CD8-positive, alpha-beta memory T cell (primary cell): ENCODE measurements at regions not wholly inside any gene's neighbourhood (a gene's known extent, or its start where the extent isn't known, plus 50 kb on each side); places are given as distances from the start of the nearest gene placed in this dataset.

Source experiments
- CTCF ChIA-PET: fragments of 350-600 bp; sonication (Branson Sonifier 250); formaldehyde crosslinking; loops from one replicate; lab custom pipeline; 2021; ENCODE audit warnings: antibody characterized with exemption; lab: Charles Lee
- POLR2A ChIA-PET: fragments of 350-600 bp; sonication (Branson Sonifier 250); formaldehyde crosslinking; loops from one replicate; lab custom pipeline; 2021; ENCODE audit warnings: antibody characterized with exemption; lab: Charles Lee
- DNase-seq, 5 donors: peaks; one replicate each; pipeline versions ENCODE4 v3.0.0 to v3.0.0-alpha.2; 2020 to 2022; ENCODE audit warnings: mixed read lengths in 1 of 5
- H3K27ac ChIP-seq: one replicate; pipeline ENCODE4 v1.7.0; 2013; ENCODE audit warnings: low read depth, mild to moderate bottlenecking, low read length, moderate library complexity
- H3K27me3 ChIP-seq: 2 replicates; pipeline ENCODE4 v1.7.0; 2013; ENCODE audit warnings: low read length, mild to moderate bottlenecking; ENCODE audit not compliant: insufficient read depth, poor library complexity, severe bottlenecking
- H3K36me3 ChIP-seq: 2 replicates; pipeline ENCODE4 v1.7.0; 2013; ENCODE audit warnings: mild to moderate bottlenecking, low read length, moderate library complexity; ENCODE audit not compliant: insufficient read depth
- H3K4me1 ChIP-seq: 2 replicates; pipeline ENCODE4 v1.7.0; 2013; ENCODE audit warnings: mild to moderate bottlenecking, low read length, moderate library complexity; ENCODE audit not compliant: insufficient read depth
- H3K4me3 ChIP-seq: 2 replicates; pipeline ENCODE4 v1.7.0; 2013; ENCODE audit warnings: mild to moderate bottlenecking, low read length
- H3K9me3 ChIP-seq: 2 replicates; pipeline ENCODE4 v1.7.0; 2013; ENCODE audit warnings: mild to moderate bottlenecking, low read length
- H3K27ac Mint-ChIP-seq, 8 donors: one replicate each; pipeline ENCODE4 v1.8.0; 2020 to 2021; ENCODE audit warnings: mixed read lengths in 8 of 8, mild to moderate bottlenecking in 6 of 8, inconsistent platforms in 3 of 8, moderate library complexity in 3 of 8
- H3K27me3 Mint-ChIP-seq, 2 donors: one replicate each; pipeline ENCODE4 v1.8.0; 2020 to 2021; ENCODE audit warnings: mixed read lengths in 2 of 2, mild to moderate bottlenecking in 1 of 2, moderate library complexity in 1 of 2
- H3K36me3 Mint-ChIP-seq, 3 donors: one replicate each; pipeline ENCODE4 v1.8.0; 2020 to 2021; ENCODE audit warnings: mixed read lengths in 3 of 3, inconsistent platforms in 1 of 3, mild to moderate bottlenecking in 1 of 3
- H3K4me1 Mint-ChIP-seq, 3 donors: one replicate each; pipeline ENCODE4 v1.8.0; 2020 to 2021; ENCODE audit warnings: mixed read lengths in 3 of 3, inconsistent platforms in 1 of 3, mild to moderate bottlenecking in 1 of 3
- H3K4me3 Mint-ChIP-seq, 7 donors: one replicate each; pipeline ENCODE4 v1.8.0; 2020 to 2021; ENCODE audit warnings: mixed read lengths in 7 of 7, mild to moderate bottlenecking in 6 of 7, moderate library complexity in 4 of 7, inconsistent platforms in 2 of 7
- H3K9me3 Mint-ChIP-seq, 5 donors: one replicate each; pipeline ENCODE4 v1.8.0; 2020 to 2022; ENCODE audit warnings: mixed read lengths in 5 of 5, mild to moderate bottlenecking in 3 of 5, moderate library complexity in 2 of 5, inconsistent platforms in 1 of 5

GRCh38 chr2:220191737-220192136 lies 564.3 kb downstream of the SLC4A3 start:
- Histone ChIP-seq H3K4me1 (no peaks in the 10 kb centered on the region), H3K27ac (no peak overlapping the region), H3K27me3 (no peaks in the 10 kb centered on the region), H3K4me3 (no peak overlapping the region), H3K9me3 (no peaks in the 10 kb centered on the region), H3K36me3 (no peaks in the 10 kb centered on the region)
- POLR2A ChIA-PET, result no interaction called here
- Mint-ChIP-seq H3K36me3 (peaks cover 0 to 1% (median 0%) of the 10 kb centered on the region in 3 donors), H3K4me3 (no peak overlapping the region), H3K9me3 (peaks cover 0 to 3% (median 0%) of the 10 kb centered on the region in 5 donors), H3K4me1 (no peaks in the 10 kb centered on the region), H3K27me3 (no peaks in the 10 kb centered on the region), H3K27ac (peak overlapping the region in 1 of 8 donors; percentile 11)
- DNase-seq, result no peak
- CTCF ChIA-PET, result no interaction called here

GRCh38 chr2:220192994-220193753 lies 565.7 kb downstream of the SLC4A3 start:
- POLR2A ChIA-PET, result no interaction called here
- H3K9me3 ChIP-seq, result no peaks in the 10 kb centered on the region

GRCh38 chr2:220194630-220195584 lies 567.5 kb downstream of the SLC4A3 start:
- ChIA-PET CTCF (no interaction called here), POLR2A (no interaction called here)
- H3K9me3 ChIP-seq, result no peaks in the 10 kb centered on the region
- no peak overlapping the region for H3K27ac ChIP-seq
- peaks cover 0 to 6% of the 10 kb centered on the region in 2 donors for H3K27me3 Mint-ChIP-seq
- DNase-seq, result no peak
- H3K9me3 Mint-ChIP-seq, result peaks cover 0 to 3% (median 3%) of the 10 kb centered on the region in 5 donors
- no peaks in the 10 kb centered on the region for H3K27me3 ChIP-seq
- H3K4me1 Mint-ChIP-seq, result no peaks in the 10 kb centered on the region
- peak overlapping the region in 1 of 8 donors; percentile 5 for H3K27ac Mint-ChIP-seq
- no peak overlapping the region for H3K4me3 Mint-ChIP-seq
- H3K36me3 ChIP-seq, result no peaks in the 10 kb centered on the region
- H3K36me3 Mint-ChIP-seq, result peaks cover 0 to 1% (median 0%) of the 10 kb centered on the region in 3 donors
- H3K4me3 ChIP-seq, result no peak overlapping the region
- H3K4me1 ChIP-seq, result no peaks in the 10 kb centered on the region

More at GRCh38 chr2:220192994-220193753, 565.7 kb downstream of the SLC4A3 start:
- no peaks in the 10 kb centered on the region for H3K27me3 ChIP-seq
- CTCF ChIA-PET, result no interaction called here
- Mint-ChIP-seq H3K4me1 (no peaks in the 10 kb centered on the region), H3K27me3 (no peaks in the 10 kb centered on the region), H3K4me3 (no peak overlapping the region), H3K27ac (no peak overlapping the region), H3K9me3 (peaks cover 0 to 3% (median 0%) of the 10 kb centered on the region in 5 donors), H3K36me3 (peaks cover 0 to 1% (median 0%) of the 10 kb centered on the region in 3 donors)
- DNase-seq, result no peak
- no peaks in the 10 kb centered on the region for H3K36me3 ChIP-seq
- no peak overlapping the region for H3K27ac ChIP-seq
- no peaks in the 10 kb centered on the region for H3K4me1 ChIP-seq
- no peak overlapping the region for H3K4me3 ChIP-seq

GRCh38 chr2:220198896-220199295 lies 571.5 kb downstream of the SLC4A3 start:
- ChIA-PET POLR2A (no interaction called here), CTCF (no interaction called here)
- Histone ChIP-seq H3K27ac (no peak overlapping the region), H3K4me3 (no peak overlapping the region), H3K36me3 (no peaks in the 10 kb centered on the region), H3K9me3 (no peaks in the 10 kb centered on the region), H3K27me3 (no peaks in the 10 kb centered on the region), H3K4me1 (no peaks in the 10 kb centered on the region)
- Mint-ChIP-seq H3K9me3 (peaks cover 0 to 6% (median 0%) of the 10 kb centered on the region in 5 donors), H3K27me3 (peaks cover 0 to 6% of the 10 kb centered on the region in 2 donors), H3K36me3 (peaks cover 0 to 1% (median 0%) of the 10 kb centered on the region in 3 donors), H3K4me1 (no peaks in the 10 kb centered on the region), H3K4me3 (no peak overlapping the region), H3K27ac (no peak overlapping the region)
- DNase-seq, result no peak

- no peaks in the 10 kb centered on the region for H3K9me3 ChIP-seq
- H3K4me3 ChIP-seq, result no peak overlapping the region
- Mint-ChIP-seq H3K9me3 (peaks cover 0 to 6% (median 0%) of the 10 kb centered on the region in 5 donors), H3K27me3 (peaks cover 0 to 6% of the 10 kb centered on the region in 2 donors), H3K4me1 (no peaks in the 10 kb centered on the region), H3K27ac (no peak overlapping the region), H3K4me3 (no peak overlapping the region), H3K36me3 (no peaks in the 10 kb centered on the region)
- H3K36me3 ChIP-seq, result no peaks in the 10 kb centered on the region
- no peaks in the 10 kb centered on the region for H3K27me3 ChIP-seq
- POLR2A ChIA-PET, result no interaction called here
- no peaks in the 10 kb centered on the region for H3K4me1 ChIP-seq
- H3K27ac ChIP-seq, result no peak overlapping the region
- CTCF ChIA-PET, result no interaction called here
- no peak for DNase-seq
These were observed 574.6 kb downstream of the SLC4A3 start for GRCh38 chr2:220202066-220202465.

GRCh38 chr2:220209093-220209492 lies 581.7 kb downstream of the SLC4A3 start:
- Mint-ChIP-seq H3K27ac (no peak overlapping the region), H3K27me3 (peaks cover 0 to 2% of the 10 kb centered on the region in 2 donors), H3K4me3 (no peak overlapping the region), H3K36me3 (no peaks in the 10 kb centered on the region), H3K4me1 (no peaks in the 10 kb centered on the region), H3K9me3 (peaks cover 0 to 2% (median 0%) of the 10 kb centered on the region in 5 donors)
- ChIA-PET POLR2A (no interaction called here), CTCF (no interaction called here)
- H3K27ac ChIP-seq, result no peak overlapping the region
- no peak for DNase-seq
- H3K4me3 ChIP-seq, result no peak overlapping the region
- no peaks in the 10 kb centered on the region for H3K9me3 ChIP-seq
- no peaks in the 10 kb centered on the region for H3K36me3 ChIP-seq
- no peaks in the 10 kb centered on the region for H3K4me1 ChIP-seq
- H3K27me3 ChIP-seq, result no peaks in the 10 kb centered on the region

- no peaks in the 10 kb centered on the region for H3K36me3 Mint-ChIP-seq
- peaks cover 0 to 2% of the 10 kb centered on the region in 2 donors for H3K27me3 Mint-ChIP-seq
- peaks cover 0 to 2% (median 0%) of the 10 kb centered on the region in 5 donors for H3K9me3 Mint-ChIP-seq
- H3K4me3 ChIP-seq, result no peak overlapping the region
- H3K27ac Mint-ChIP-seq, result no peak overlapping the region
- no peak for DNase-seq
- H3K36me3 ChIP-seq, result no peaks in the 10 kb centered on the region
- ChIA-PET CTCF (no interaction called here), POLR2A (no interaction called here)
- no peak overlapping the region for H3K4me3 Mint-ChIP-seq
- no peaks in the 10 kb centered on the region for H3K9me3 ChIP-seq
- H3K27me3 ChIP-seq, result no peaks in the 10 kb centered on the region
- no peaks in the 10 kb centered on the region for H3K4me1 Mint-ChIP-seq
- H3K4me1 ChIP-seq, result no peaks in the 10 kb centered on the region
- no peak overlapping the region for H3K27ac ChIP-seq
These were observed 582.3 kb downstream of the SLC4A3 start for GRCh38 chr2:220209751-220210150.
